K562 (cell line): ENCODE measurements at regions not wholly inside any gene's neighbourhood (a gene's known extent, or its start where the extent isn't known, plus 50 kb on each side); places are given as distances from the start of the nearest gene placed in this dataset.

Source experiments
- ARID2 ChIP-seq: fragments of 450-650 bp; IDR thresholded peaks from 2 replicates; pipeline ENCODE4 v1.6.1; 2017; ENCODE audit warnings: antibody characterized with exemption, mild to moderate bottlenecking
- BMI1 ChIP-seq: fragments of 150-350 bp; IDR thresholded peaks from 2 replicates; pipeline ENCODE4 v1.6.1; 2014; ENCODE audit warnings: low read length
- CCAR2 ChIP-seq: fragments of 200-400 bp; formaldehyde crosslinking; IDR thresholded peaks from 2 replicates; pipeline ENCODE4 v1.6.1; 2017; ENCODE audit warnings: mild to moderate bottlenecking, low read depth, low read length
- E2F6 ChIP-seq, 2 experiments: IDR thresholded peaks; 2 replicates each; pipeline ENCODE4 v1.6.1; 2011; ENCODE audit warnings: borderline replicate concordance in 1 of 2, control low read depth in 1 of 2, low read depth in 1 of 2, low read length in 1 of 2, mild to moderate bottlenecking in 1 of 2, mixed read lengths in 1 of 2, moderate library complexity in 1 of 2; ENCODE audit not compliant: insufficient read depth in 1 of 2, insufficient read length in 1 of 2, poor library complexity in 1 of 2, severe bottlenecking in 1 of 2; ENCODE audit errors: extremely low read depth in 1 of 2
- ELF1 ChIP-seq: fragments of 200-800 bp; sonication (Bioruptor generic); IDR thresholded peaks from 2 replicates; pipeline ENCODE4 v1.6.1; 2016; ENCODE audit warnings: missing genetic modification characterization, missing compliant biosample characterization
- HDGF ChIP-seq: fragments of 450-650 bp; IDR thresholded peaks from 2 replicates; pipeline ENCODE4 v1.6.1; 2016
- KDM4B ChIP-seq, 2 experiments: fragments of 450-650 bp in 1 of 2; sonication (generic) in 1 of 2; IDR thresholded peaks; 2 replicates each; pipeline ENCODE4 v1.6.1; 2016 to 2017; ENCODE audit warnings: borderline replicate concordance in 2 of 2, antibody characterized with exemption in 1 of 2, low read depth in 1 of 2, mild to moderate bottlenecking in 1 of 2
- KLF10 ChIP-seq: fragments of 250-450 bp; sonication (Bioruptor Pico); IDR thresholded peaks from 2 replicates; pipeline ENCODE4 v1.6.1; 2021; ENCODE audit warnings: matching md5 sums
- NELFE ChIP-seq: IDR thresholded peaks from 2 replicates; pipeline ENCODE4 v1.6.1; 2011; ENCODE audit warnings: mild to moderate bottlenecking; ENCODE audit not compliant: insufficient read depth, insufficient read length
- NUFIP1 ChIP-seq: fragments of 450-650 bp; IDR thresholded peaks from 2 replicates; pipeline ENCODE4 v1.6.1; 2018; ENCODE audit not compliant: partially characterized antibody
- SLC30A9 ChIP-seq: fragments of 250-450 bp; sonication (Bioruptor Pico); IDR thresholded peaks from 2 replicates; pipeline ENCODE4 v1.8.0; 2022; ENCODE audit warnings: mild to moderate bottlenecking, moderate library complexity
- TAF15 ChIP-seq: fragments of 200-400 bp; formaldehyde crosslinking; IDR thresholded peaks from 2 replicates; pipeline ENCODE4 v1.6.1; 2017; ENCODE audit warnings: mild to moderate bottlenecking, low read depth, low read length, moderate library complexity
- ZC3H11A ChIP-seq: IDR thresholded peaks from 2 replicates; pipeline ENCODE4 v1.6.1; 2012; ENCODE audit warnings: low read depth, low read length, improper control_type of control experiment
- ZNF133 ChIP-seq: fragments of 250-450 bp; sonication (Bioruptor Pico); IDR thresholded peaks from 2 replicates; pipeline ENCODE4 v1.4.0; 2020; ENCODE audit warnings: mild to moderate bottlenecking
- ZNF165 ChIP-seq: fragments of 250-450 bp; sonication (Bioruptor Pico); IDR thresholded peaks from 2 replicates; pipeline ENCODE4 v1.4.0; 2020; ENCODE audit warnings: borderline replicate concordance
- ZNF175 ChIP-seq: fragments of 200-800 bp; sonication (Bioruptor generic); IDR thresholded peaks from 2 replicates; pipeline ENCODE4 v1.6.1; 2016; ENCODE audit warnings: low read depth, mild to moderate bottlenecking, missing genetic modification characterization, missing compliant biosample characterization
- ZNF277 ChIP-seq: fragments of 250-450 bp; sonication (Bioruptor Pico); IDR thresholded peaks from 2 replicates; pipeline ENCODE4 v1.8.0; 2022; ENCODE audit warnings: inconsistent platforms, mild to moderate bottlenecking, moderate library complexity, borderline replicate concordance
- ZNF280A ChIP-seq: fragments of 450-650 bp; IDR thresholded peaks from 2 replicates; pipeline ENCODE4 v1.6.1; 2018; ENCODE audit warnings: mild to moderate bottlenecking, low read depth; ENCODE audit not compliant: partially characterized antibody
- ZNF282 ChIP-seq: sonication (generic); formaldehyde crosslinking; IDR thresholded peaks from 2 replicates; pipeline ENCODE4 v1.8.1; 2023; ENCODE audit warnings: missing genetic modification reagents
- ZNF347 ChIP-seq: fragments of 450-650 bp; formaldehyde crosslinking; IDR thresholded peaks from 2 replicates; pipeline ENCODE4 v1.4.0; 2020; ENCODE audit warnings: low read depth, mild to moderate bottlenecking, moderate library complexity
- ZNF431 ChIP-seq: sonication (generic); formaldehyde crosslinking; IDR thresholded peaks from 2 replicates; pipeline ENCODE4 v1.8.0; 2022; ENCODE audit warnings: mild to moderate bottlenecking, missing genetic modification reagents
- ZNF764 ChIP-seq: fragments of 250-450 bp; sonication (Bioruptor Pico); IDR thresholded peaks from 2 replicates; pipeline ENCODE4 v1.4.0; 2020; ENCODE audit warnings: low read depth, mild to moderate bottlenecking, moderate library complexity

GRCh38 chr9:94030318-94031179, 53.7 kb upstream of the PTPDC1 start (continued):
- TF ChIP-seq ZNF280A (no peak), CCAR2 (no peak), ARID2 (no peak), ZNF431 (0 out of 2 replicates have a peak, but pooled peaks have one; percentile 29), NUFIP1 (no peak), ZNF133 (CRISPR knock-in tag) (no peak), ZNF764 (CRISPR knock-in tag) (no peak), ZNF347 (CRISPR knock-in tag) (no peak), ZNF175 (CRISPR knock-in tag) (no peak), KLF10 (CRISPR knock-in tag) (no peak), HDGF (no peak), ZNF165 (CRISPR knock-in tag) (no peak), ELF1 (tag) (no peak), SLC30A9 (CRISPR knock-in tag) (no peak), TAF15 (no peak), NELFE (no peak), KDM4B (IDR thresholded peaks at IDR 0.05; ENCODE audit: borderline replicate concordance in 2 of 2, low read depth in 1 of 2) (no peak), ZC3H11A (no peak), BMI1 (no peak), E2F6 (IDR thresholded peaks at IDR 0.05; ENCODE audit: borderline replicate concordance in 1 of 2, extremely low read depth in 1 of 2, insufficient read depth in 1 of 2, insufficient read length in 1 of 2, low read depth in 1 of 2, low read length in 1 of 2, poor library complexity in 1 of 2, severe bottlenecking in 1 of 2) (peak; percentile 88), ZNF277 (CRISPR knock-in tag) (no peak), ZNF282 (no peak)
